HG02623 (cell line): ENCODE measurements at regions not wholly inside any gene's neighbourhood (a gene's known extent, or its start where the extent isn't known, plus 50 kb on each side); places are given as distances from the start of the nearest gene placed in this dataset.

Source experiments
- ATAC-seq: cut with Tn5 transposase; IDR thresholded peaks from one replicate; pipeline ENCODE4 v1.9.1; 2021; ENCODE audit warnings: moderate library complexity; ENCODE audit not compliant: unreplicated experiment

- no peak for ATAC-seq
Measured at GRCh38 chr11:107221748-107222285, 203.5 kb upstream of the GUCY1A2 start.

- no peak for ATAC-seq
Measured at GRCh38 chr11:107218123-107219013, 200.1 kb upstream of the GUCY1A2 start.

- no peak for ATAC-seq
Measured at GRCh38 chr11:107217444-107217843, 199.2 kb upstream of the GUCY1A2 start.

GRCh38 chr11:107215010-107215409 lies 196.7 kb upstream of the GUCY1A2 start:
- no peak for ATAC-seq

- no peak for ATAC-seq
Measured at GRCh38 chr11:107203656-107204055, 185.4 kb upstream of the GUCY1A2 start.

- no peak for ATAC-seq
Measured at GRCh38 chr11:107202241-107202640, 184.0 kb upstream of the GUCY1A2 start.

GRCh38 chr11:107198490-107199007 lies 180.3 kb upstream of the GUCY1A2 start:
- ATAC-seq: no peak

- no peak for ATAC-seq
Measured at GRCh38 chr11:107197932-107198331, 179.7 kb upstream of the GUCY1A2 start.

- no peak for ATAC-seq
Measured at GRCh38 chr11:107196732-107197131, 178.5 kb upstream of the GUCY1A2 start.

- ATAC-seq: no peak
Measured at GRCh38 chr11:107184986-107185385, 166.7 kb upstream of the GUCY1A2 start.

- no peak for ATAC-seq
Measured at GRCh38 chr11:107183953-107184352, 165.7 kb upstream of the GUCY1A2 start.

GRCh38 chr11:107182978-107183377 lies 164.7 kb upstream of the GUCY1A2 start:
- ATAC-seq: no peak

- no peak for ATAC-seq
Measured at GRCh38 chr11:107180236-107180635, 162.0 kb upstream of the GUCY1A2 start.

- no peak for ATAC-seq
Measured at GRCh38 chr11:107179829-107180228, 161.6 kb upstream of the GUCY1A2 start.

- ATAC-seq: no peak
Measured at GRCh38 chr11:107177106-107177477, 158.8 kb upstream of the GUCY1A2 start.

- no peak for ATAC-seq
Measured at GRCh38 chr11:107176148-107177105, 158.2 kb upstream of the GUCY1A2 start.

GRCh38 chr11:107174856-107175255 lies 156.6 kb upstream of the GUCY1A2 start:
- ATAC-seq: no peak

GRCh38 chr11:107172996-107173395 lies 154.7 kb upstream of the GUCY1A2 start:
- ATAC-seq: no peak

- no peak for ATAC-seq
Measured at GRCh38 chr11:107157809-107158187, 139.5 kb upstream of the GUCY1A2 start.

- ATAC-seq: no peak
Measured at GRCh38 chr11:107157146-107157808, 139.0 kb upstream of the GUCY1A2 start.

GRCh38 chr11:107151579-107151978 lies 133.3 kb upstream of the GUCY1A2 start:
- ATAC-seq: no peak
